Naive B cell (primary cell): ENCODE measurements at regions not wholly inside any gene's neighbourhood (a gene's known extent, or its start where the extent isn't known, plus 50 kb on each side); places are given as distances from the start of the nearest gene placed in this dataset.

Source experiments
- ATAC-seq, 2 donors: fragments of 150-1000 bp; cut with Tn5 transposase; 2 replicates each; pipeline ENCODE4 v1.10.0; 2021; ENCODE audit warnings: low read depth in 2 of 2, mild to moderate bottlenecking in 2 of 2, moderate library complexity in 2 of 2
- DNase-seq: peaks from one replicate; pipeline ENCODE4 v3.0.0; 2022
- H3K27ac Mint-ChIP-seq, 6 donors: one replicate each; pipeline ENCODE4 v1.8.0; 2020 to 2022; ENCODE audit warnings: mild to moderate bottlenecking in 6 of 6, mixed read lengths in 6 of 6, moderate library complexity in 5 of 6, inconsistent platforms in 2 of 6
- H3K27me3 Mint-ChIP-seq, 3 donors: one replicate each; pipeline ENCODE4 v1.8.0; 2021 to 2022; ENCODE audit warnings: mixed read lengths in 3 of 3, mild to moderate bottlenecking in 1 of 3
- H3K36me3 Mint-ChIP-seq, 2 donors: one replicate each; pipeline ENCODE4 v1.8.0; 2020 to 2022; ENCODE audit warnings: mixed read lengths in 2 of 2, inconsistent platforms in 1 of 2, mild to moderate bottlenecking in 1 of 2
- H3K4me1 Mint-ChIP-seq, 3 donors: one replicate each; pipeline ENCODE4 v1.8.0; 2020 to 2022; ENCODE audit warnings: mixed read lengths in 3 of 3, inconsistent platforms in 1 of 3, mild to moderate bottlenecking in 1 of 3, moderate library complexity in 1 of 3
- H3K4me3 Mint-ChIP-seq, 8 donors: one replicate each; pipeline ENCODE4 v1.8.0; 2020 to 2022; ENCODE audit warnings: mild to moderate bottlenecking in 8 of 8, mixed read lengths in 8 of 8, moderate library complexity in 8 of 8, inconsistent platforms in 2 of 8
- H3K9me3 Mint-ChIP-seq, 7 donors: one replicate each; pipeline ENCODE4 v1.8.0; 2020 to 2022; ENCODE audit warnings: mixed read lengths in 7 of 7, mild to moderate bottlenecking in 5 of 7, inconsistent platforms in 2 of 7, moderate library complexity in 1 of 7

DNA sequence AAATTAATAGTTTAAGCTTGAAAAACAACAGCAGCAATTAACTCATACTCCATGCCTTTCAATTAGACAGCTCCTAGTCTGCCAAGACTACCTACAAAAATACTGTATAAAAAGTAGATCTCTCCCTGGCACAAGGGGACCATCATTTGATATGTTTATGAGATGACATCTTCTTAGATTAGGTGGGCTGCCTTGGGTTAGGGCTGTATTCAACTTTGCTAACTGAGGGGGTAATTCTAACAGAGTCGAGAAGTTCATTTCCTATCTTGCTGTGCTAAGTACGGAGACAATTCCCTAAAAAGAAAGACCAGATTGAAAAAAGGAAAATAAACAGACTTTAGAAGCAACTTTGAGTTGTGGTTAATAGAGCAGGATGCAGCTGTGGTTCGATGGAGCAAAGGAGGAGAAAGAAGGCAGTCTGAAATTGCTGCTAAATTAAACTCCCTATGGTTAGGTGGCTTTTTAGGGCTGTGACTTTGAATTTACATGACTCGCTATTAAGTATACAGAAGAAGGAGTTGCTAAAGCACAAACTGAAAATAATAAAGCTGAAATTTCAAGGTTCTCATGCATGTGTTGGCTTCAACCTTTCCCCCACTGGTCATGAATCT lies 75.4 kb downstream of the CDC7 start:
- peaks cover 0 to 13% (median 0%) of the 10 kb centered on the region in 3 donors for H3K27me3 Mint-ChIP-seq
- peaks cover 0 to 1% (median 0%) of the 10 kb centered on the region in 7 donors for H3K9me3 Mint-ChIP-seq
- H3K36me3 Mint-ChIP-seq: no peaks in the 10 kb centered on the region
- ATAC-seq: no peak
- peak overlapping the region in 2 of 6 donors; percentile 7 to 37 for H3K27ac Mint-ChIP-seq
- DNase-seq: no peak
- peak overlapping the region in 2 of 8 donors; percentile 0 to 30 for H3K4me3 Mint-ChIP-seq
- peaks cover 34 to 48% (median 38%) of the 10 kb centered on the region in 3 donors for H3K4me1 Mint-ChIP-seq

DNA sequence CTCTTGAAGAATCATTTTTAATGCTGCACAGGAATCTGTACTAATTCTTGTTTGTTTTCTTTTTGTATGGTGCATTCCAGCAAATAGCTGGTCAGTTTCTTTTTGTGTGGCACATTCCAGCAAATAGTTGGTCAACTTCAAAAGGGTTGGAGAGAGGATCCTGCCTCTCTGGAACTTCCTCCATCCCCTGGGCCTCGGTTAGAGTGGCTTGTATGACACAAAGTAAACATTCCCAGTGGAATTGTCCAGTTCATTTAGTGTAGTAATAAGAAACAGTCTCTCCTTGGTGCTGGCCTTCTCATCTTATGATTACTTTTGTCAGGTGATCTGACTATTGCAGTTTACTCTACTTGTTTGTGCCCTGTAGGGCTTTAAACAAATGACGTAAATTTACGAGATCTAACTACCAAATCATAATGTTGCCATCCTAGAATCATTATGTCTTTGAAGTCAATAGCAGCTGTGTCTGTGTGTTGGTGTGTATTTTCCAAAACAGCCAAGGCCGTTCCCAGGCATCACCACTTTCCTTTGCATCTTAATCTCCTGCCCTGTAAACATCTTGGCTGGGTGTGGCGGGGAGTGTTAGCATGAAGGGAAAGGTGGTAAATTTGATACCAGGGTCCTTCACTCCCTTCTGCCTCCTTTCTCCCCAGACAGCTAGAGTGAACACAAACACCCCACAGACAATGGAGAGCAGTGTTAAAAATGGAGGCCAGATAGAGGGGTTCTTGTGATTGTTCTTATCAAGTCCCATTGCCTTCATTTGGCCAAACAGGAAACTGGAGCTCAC lies 77.9 kb downstream of the CDC7 start:
- H3K4me1 Mint-ChIP-seq: peaks cover 20 to 26% (median 21%) of the 10 kb centered on the region in 3 donors
- H3K27ac Mint-ChIP-seq: peak overlapping the region in 1 of 6 donors; percentile 58
- no peaks in the 10 kb centered on the region for H3K36me3 Mint-ChIP-seq
- no peaks in the 10 kb centered on the region for H3K9me3 Mint-ChIP-seq
- peaks cover 0 to 13% (median 0%) of the 10 kb centered on the region in 3 donors for H3K27me3 Mint-ChIP-seq
- no peak for DNase-seq
- H3K4me3 Mint-ChIP-seq: no peak overlapping the region
- ATAC-seq: no peak

DNA sequence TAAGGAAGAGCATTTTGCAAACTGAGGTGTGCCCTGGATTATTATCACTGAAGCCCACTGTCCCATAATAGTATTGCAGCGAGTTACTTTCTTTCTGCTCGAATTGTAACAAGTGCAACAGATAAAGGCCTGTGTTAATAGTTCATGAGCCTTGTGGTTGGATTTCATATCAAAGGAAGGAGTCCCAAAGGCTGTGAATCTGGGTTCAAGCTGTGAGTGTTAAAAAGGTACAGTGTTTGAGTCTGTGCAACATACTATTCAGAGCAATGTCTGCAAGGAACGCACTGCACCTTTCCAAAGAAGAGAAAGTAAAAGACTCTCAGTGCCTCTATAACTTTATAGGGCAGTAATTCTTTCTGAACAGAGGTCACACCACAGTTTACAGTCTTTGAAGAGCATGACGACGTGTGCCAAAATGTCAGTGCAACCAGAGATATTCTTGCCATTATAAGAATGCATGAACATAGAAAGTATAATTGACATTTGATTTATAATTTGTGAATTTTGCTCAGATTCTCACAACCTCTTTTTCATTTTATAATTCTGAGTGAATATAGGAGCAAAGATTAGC lies 79.1 kb downstream of the CDC7 start:
- DNase-seq (no peak), ATAC-seq (no peak)
- H3K9me3 Mint-ChIP-seq: no peaks in the 10 kb centered on the region
- peaks cover 18 to 20% (median 20%) of the 10 kb centered on the region in 3 donors for H3K4me1 Mint-ChIP-seq
- no peaks in the 10 kb centered on the region for H3K36me3 Mint-ChIP-seq
- H3K27me3 Mint-ChIP-seq: peaks cover 0 to 13% (median 0%) of the 10 kb centered on the region in 3 donors
- H3K27ac Mint-ChIP-seq: peak overlapping the region in 1 of 6 donors; percentile 23
- no peak overlapping the region for H3K4me3 Mint-ChIP-seq

GRCh38 chr1:91582431-91582921 lies 81.8 kb downstream of the CDC7 start:
- Mint-ChIP-seq H3K27me3 (peaks cover 7 to 22% (median 9%) of the 10 kb centered on the region in 3 donors), H3K36me3 (no peaks in the 10 kb centered on the region), H3K4me1 (peaks cover 1 to 11% (median 6%) of the 10 kb centered on the region in 3 donors), H3K27ac (no peak overlapping the region), H3K9me3 (peaks cover 0 to 1% (median 0%) of the 10 kb centered on the region in 7 donors), H3K4me3 (no peak overlapping the region)
- DNase-seq (no peak), ATAC-seq (no peak)

- ATAC-seq (no peak), DNase-seq (no peak)
- Mint-ChIP-seq H3K4me1 (peaks cover 0 to 11% (median 6%) of the 10 kb centered on the region in 3 donors), H3K27me3 (peaks cover 12 to 22% (median 12%) of the 10 kb centered on the region in 3 donors), H3K9me3 (peaks cover 0 to 2% (median 0%) of the 10 kb centered on the region in 7 donors), H3K27ac (no peak overlapping the region), H3K4me3 (no peak overlapping the region), H3K36me3 (no peaks in the 10 kb centered on the region)
Observed at GRCh38 chr1:91583326-91583755, 82.7 kb downstream of the CDC7 start.

DNA sequence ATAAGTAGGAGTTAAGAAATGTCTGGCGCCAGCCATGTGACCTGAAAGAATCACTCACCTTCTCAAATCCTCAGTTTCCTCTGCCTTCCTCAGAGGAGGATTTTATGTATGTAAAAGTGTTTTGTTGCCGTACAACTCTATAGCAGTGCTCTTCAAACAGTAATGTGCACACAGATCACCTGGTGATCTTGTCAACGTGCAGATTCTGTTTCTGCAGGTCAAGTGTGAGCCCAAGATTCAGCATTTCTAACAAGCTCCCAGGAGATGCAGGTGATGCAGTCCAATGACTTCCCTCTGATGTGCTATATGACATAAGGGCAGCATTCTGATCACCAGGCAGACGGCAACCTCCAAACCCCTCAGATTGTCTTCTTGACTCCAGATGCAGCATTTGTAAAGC lies 83.7 kb downstream of the CDC7 start:
- peaks cover 0 to 2% (median 0%) of the 10 kb centered on the region in 7 donors for H3K9me3 Mint-ChIP-seq
- no peak overlapping the region for H3K4me3 Mint-ChIP-seq
- ATAC-seq: no peak
- no peak for DNase-seq
- H3K4me1 Mint-ChIP-seq: peaks cover 0 to 11% (median 6%) of the 10 kb centered on the region in 3 donors
- H3K36me3 Mint-ChIP-seq: no peaks in the 10 kb centered on the region
- peaks cover 12 to 21% (median 12%) of the 10 kb centered on the region in 3 donors for H3K27me3 Mint-ChIP-seq
- H3K27ac Mint-ChIP-seq: no peak overlapping the region

DNA sequence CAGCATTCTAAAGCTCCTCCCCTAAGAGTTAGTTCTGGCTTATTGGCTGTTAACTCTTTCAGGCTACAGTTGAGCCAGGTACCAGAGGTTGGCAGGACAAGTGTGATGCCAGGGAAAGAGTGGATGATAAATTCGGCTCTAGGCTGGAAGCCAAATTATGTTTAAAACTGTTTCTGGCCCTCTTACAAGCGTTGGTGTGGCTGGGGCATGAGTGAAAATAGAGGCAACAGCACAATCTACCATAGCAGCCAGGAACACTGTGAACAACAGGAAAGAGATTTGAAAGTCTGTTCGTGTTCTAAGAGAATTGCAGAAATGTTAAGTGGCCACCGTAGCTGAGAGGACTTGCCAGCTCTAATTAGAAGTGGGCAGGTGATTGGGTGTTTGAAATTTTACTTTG lies 84.2 kb downstream of the CDC7 start:
- Mint-ChIP-seq H3K27ac (no peak overlapping the region), H3K9me3 (peaks cover 0 to 2% (median 0%) of the 10 kb centered on the region in 7 donors), H3K4me3 (peak overlapping the region in 1 of 8 donors; percentile 26)

GRCh38 chr1:91585502-91585901 lies 84.9 kb downstream of the CDC7 start:
- peak overlapping the region in 1 of 6 donors; percentile 34 for H3K27ac Mint-ChIP-seq
- H3K4me3 Mint-ChIP-seq: no peak overlapping the region
- H3K27me3 Mint-ChIP-seq: peaks cover 9 to 12% (median 12%) of the 10 kb centered on the region in 3 donors
- H3K36me3 Mint-ChIP-seq: no peaks in the 10 kb centered on the region
- DNase-seq (no peak), ATAC-seq (no peak)
- peaks cover 0 to 2% (median 0%) of the 10 kb centered on the region in 7 donors for H3K9me3 Mint-ChIP-seq
- H3K4me1 Mint-ChIP-seq: peaks cover 0 to 11% (median 6%) of the 10 kb centered on the region in 3 donors

More for the DNA sequence above, 84.2 kb downstream of the CDC7 start:
- H3K36me3 Mint-ChIP-seq: no peaks in the 10 kb centered on the region
- H3K4me1 Mint-ChIP-seq: peaks cover 0 to 11% (median 6%) of the 10 kb centered on the region in 3 donors
- ATAC-seq: no peak
- no peak for DNase-seq
- peaks cover 12 to 16% (median 12%) of the 10 kb centered on the region in 3 donors for H3K27me3 Mint-ChIP-seq

GRCh38 chr1:91585982-91586381 lies 85.3 kb downstream of the CDC7 start:
- H3K4me1 Mint-ChIP-seq: peaks cover 1 to 13% (median 8%) of the 10 kb centered on the region in 3 donors
- H3K9me3 Mint-ChIP-seq: peaks cover 0 to 2% (median 0%) of the 10 kb centered on the region in 7 donors
- H3K27me3 Mint-ChIP-seq: peaks cover 9 to 12% (median 12%) of the 10 kb centered on the region in 3 donors
- no peak overlapping the region for H3K4me3 Mint-ChIP-seq
- H3K36me3 Mint-ChIP-seq: no peaks in the 10 kb centered on the region
- DNase-seq: no peak
- H3K27ac Mint-ChIP-seq: peak overlapping the region in 2 of 6 donors; percentile 34 to 65
- ATAC-seq: no peak

GRCh38 chr1:91589437-91589836 lies 88.8 kb downstream of the CDC7 start:
- Mint-ChIP-seq H3K4me1 (peaks cover 11 to 20% (median 14%) of the 10 kb centered on the region in 3 donors), H3K27me3 (peaks cover 9 to 18% (median 12%) of the 10 kb centered on the region in 3 donors), H3K4me3 (no peak overlapping the region), H3K9me3 (peaks cover 0 to 2% (median 0%) of the 10 kb centered on the region in 7 donors), H3K36me3 (no peaks in the 10 kb centered on the region), H3K27ac (no peak overlapping the region)
- DNase-seq (no peak), ATAC-seq (no peak)

DNA sequence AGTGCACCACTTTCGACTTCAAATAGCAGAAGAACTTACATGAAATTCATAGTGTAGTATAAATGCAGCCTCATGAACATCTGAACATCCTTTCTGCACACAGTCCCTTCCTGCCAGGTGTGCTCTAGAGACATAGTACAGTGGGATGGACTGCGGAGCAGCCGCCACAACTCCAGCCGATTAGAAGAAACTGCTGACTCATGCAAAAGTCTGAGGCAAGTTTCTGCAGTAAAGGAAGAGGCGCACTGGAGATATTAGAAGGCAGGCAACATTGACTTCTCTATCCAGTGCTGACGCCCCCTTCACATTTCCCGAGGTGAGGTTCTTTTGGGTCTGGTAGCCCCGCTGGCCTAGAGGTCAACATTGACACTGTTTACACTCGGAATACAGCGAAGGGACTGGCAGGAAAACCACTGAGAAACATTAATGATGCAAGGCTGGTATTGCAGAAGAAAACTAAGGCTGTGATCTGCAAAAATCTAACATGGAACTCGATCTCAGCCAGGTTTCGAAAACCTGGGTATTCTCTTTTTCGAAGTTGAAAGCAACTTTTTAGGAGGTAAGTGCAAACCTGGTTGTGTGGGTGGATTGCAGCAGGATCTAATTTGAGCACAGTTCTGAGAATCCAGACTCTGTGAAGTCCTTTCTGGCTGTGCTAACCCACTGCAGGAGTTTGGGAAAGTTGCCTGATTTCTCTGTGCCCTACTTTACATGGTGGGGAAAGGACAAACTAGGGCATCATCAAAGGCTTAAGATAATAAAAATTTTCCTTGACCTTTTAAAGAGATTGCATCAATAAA lies 90.7 kb downstream of the CDC7 start:
- Mint-ChIP-seq H3K27me3 (peaks cover 0 to 10% (median 7%) of the 10 kb centered on the region in 3 donors), H3K9me3 (peaks cover 0 to 2% (median 0%) of the 10 kb centered on the region in 7 donors), H3K4me3 (peak overlapping the region in 2 of 8 donors; percentile 31 to 38), H3K4me1 (peaks cover 5 to 14% (median 8%) of the 10 kb centered on the region in 3 donors), H3K36me3 (no peaks in the 10 kb centered on the region), H3K27ac (no peak overlapping the region)
- ATAC-seq (no peak), DNase-seq (no peak)

DNA sequence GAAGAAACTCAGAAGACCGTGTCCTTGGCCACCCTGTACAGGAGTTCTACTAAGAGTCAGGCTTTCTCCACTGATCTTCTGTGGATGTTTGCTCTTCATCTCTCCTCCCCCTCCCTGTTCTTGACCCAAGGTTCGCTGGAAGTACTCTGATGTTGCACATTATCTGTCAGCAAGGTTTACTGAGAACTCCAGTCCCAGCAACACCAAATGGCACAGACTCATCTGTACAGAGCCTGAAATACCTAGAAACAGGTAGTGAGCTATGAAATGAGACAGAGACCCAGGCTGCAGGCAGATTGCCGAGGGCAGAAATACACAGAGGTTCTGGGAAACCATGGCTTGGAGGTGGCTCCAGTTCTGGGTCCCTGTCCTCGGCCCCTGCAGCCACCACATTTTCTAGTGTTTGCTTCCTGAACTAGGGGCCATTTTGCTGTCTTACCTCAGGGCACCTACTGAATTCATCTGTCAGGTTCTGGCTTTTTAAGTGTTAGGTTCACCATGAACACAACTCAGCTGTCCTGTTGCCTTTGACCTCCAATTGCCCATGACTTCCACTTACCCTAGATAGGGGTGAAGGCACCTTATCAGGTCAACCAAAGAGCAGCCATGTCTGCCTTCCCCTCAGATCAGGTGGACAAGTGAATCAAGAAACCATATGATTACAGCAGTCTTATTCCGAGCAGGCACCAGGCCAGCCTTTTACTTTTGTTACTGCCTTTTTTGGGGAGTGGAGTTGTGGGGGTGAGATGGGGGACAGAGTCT lies 92.2 kb downstream of the CDC7 start:
- Mint-ChIP-seq H3K36me3 (no peaks in the 10 kb centered on the region), H3K4me1 (peaks cover 5 to 14% (median 8%) of the 10 kb centered on the region in 3 donors), H3K27ac (no peak overlapping the region), H3K4me3 (no peak overlapping the region), H3K9me3 (no peaks in the 10 kb centered on the region), H3K27me3 (peaks cover 0 to 6% (median under 1%) of the 10 kb centered on the region in 3 donors)
- ATAC-seq (no peak), DNase-seq (no peak)
